ENCODE measurements at regions not wholly inside any gene's neighbourhood (a gene's known extent, or its start where the extent isn't known, plus 50 kb on each side); places are given as distances from the start of the nearest gene placed in this dataset.

DNA sequence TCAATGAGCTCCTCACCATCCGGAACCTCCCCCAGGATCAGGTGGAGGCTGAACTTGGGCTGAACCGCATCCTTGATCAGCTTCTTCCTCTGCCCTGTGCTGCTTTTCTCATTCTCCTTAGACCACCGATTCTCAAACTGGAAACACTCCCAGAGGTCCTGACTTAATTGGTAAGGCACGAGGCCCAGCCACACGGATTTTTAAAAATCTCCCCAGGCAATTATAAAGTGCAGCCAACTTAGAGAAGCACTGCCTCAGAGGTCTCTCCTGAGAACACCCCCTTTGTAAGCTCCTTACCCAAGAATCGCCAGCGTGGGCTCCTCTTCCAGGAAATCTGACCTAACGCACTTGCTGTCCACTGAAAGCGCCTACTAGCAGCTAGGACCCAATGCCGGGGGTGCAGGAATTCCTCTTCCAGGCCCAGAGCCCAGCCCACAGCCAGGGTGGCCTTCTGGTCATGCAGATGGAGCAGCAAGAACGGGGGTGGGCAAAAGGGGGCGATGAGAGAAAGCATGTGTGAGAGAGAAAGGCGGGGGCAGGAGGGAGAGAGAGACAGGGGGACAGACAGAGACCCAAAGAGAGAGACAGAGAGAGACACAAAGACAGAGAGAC lies 66.9 kb upstream of the CACNA1A start:
- Histone ChIP-seq H3K79me2 (ENCODE audit: insufficient read depth, low read length) (no peaks in the 10 kb centered on the region), H3K4me2 (ENCODE audit: low read depth, low read length, poor library complexity, severe bottlenecking) (no peak overlapping the region), H2AFZ (ENCODE audit: low read length) (no peak overlapping the region), H3K9me2 (replicated peaks; ENCODE audit: low read depth, low read length) (no peaks in the 10 kb centered on the region), H3K27me3 (ENCODE audit: insufficient read depth, low read length, poor library complexity, severe bottlenecking) (no peaks in the 10 kb centered on the region), H3K9ac (ENCODE audit: low read depth, low read length, poor library complexity, severe bottlenecking) (no peak overlapping the region), H3K4me3 (ENCODE audit: low read length, poor library complexity, severe bottlenecking) (no peak overlapping the region), H3F3A (ENCODE audit: low read depth) (no peaks in the 10 kb centered on the region), H3K4me1 (ENCODE audit: insufficient read depth, low read length, poor library complexity, severe bottlenecking) (no peaks in the 10 kb centered on the region), H3K9me3 (ENCODE audit: insufficient read depth, low read depth, low read length) (peaks cover 6% of the 10 kb centered on the region; the same call in 1 of the 2 replicates), H3K36me3 (ENCODE audit: insufficient read depth, low read length) (no peaks in the 10 kb centered on the region), H4K20me1 (ENCODE audit: insufficient read depth, low read length, poor library complexity, severe bottlenecking) (no peaks in the 10 kb centered on the region)
- TF ChIP-seq EZH2phosphoT487 (IDR thresholded peaks at IDR 0.05; ENCODE audit: borderline replicate concordance), result no peak
- TF ChIP-seq, protein P1, sequence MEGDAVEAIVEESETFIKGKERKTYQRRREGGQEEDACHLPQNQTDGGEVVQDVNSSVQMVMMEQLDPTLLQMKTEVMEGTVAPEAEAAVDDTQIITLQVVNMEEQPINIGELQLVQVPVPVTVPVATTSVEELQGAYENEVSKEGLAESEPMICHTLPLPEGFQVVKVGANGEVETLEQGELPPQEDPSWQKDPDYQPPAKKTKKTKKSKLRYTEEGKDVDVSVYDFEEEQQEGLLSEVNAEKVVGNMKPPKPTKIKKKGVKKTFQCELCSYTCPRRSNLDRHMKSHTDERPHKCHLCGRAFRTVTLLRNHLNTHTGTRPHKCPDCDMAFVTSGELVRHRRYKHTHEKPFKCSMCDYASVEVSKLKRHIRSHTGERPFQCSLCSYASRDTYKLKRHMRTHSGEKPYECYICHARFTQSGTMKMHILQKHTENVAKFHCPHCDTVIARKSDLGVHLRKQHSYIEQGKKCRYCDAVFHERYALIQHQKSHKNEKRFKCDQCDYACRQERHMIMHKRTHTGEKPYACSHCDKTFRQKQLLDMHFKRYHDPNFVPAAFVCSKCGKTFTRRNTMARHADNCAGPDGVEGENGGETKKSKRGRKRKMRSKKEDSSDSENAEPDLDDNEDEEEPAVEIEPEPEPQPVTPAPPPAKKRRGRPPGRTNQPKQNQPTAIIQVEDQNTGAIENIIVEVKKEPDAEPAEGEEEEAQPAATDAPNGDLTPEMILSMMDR (conservative IDR thresholded peaks at IDR 0.05; ENCODE audit: low read length), result no peak

DNA sequence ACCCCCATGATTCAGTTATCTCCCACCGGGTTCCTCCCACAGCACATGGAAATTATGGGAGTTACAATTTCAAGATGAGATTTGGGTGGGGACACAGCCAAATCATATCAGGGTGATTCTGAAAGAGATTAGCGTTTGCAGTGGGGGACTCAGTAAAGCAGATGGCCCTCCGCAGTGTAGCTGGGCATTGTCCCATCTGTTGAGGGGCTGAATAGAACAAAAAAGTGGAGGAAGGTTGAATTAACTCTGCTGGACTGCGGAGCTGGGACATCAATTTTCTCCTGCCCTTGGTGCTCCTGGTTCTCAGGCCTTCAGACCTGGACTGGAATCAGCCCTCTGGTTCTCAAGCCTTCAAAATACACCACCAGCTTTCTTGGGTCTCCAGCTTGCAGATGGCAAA lies 55.2 kb upstream of the CACNA1A start:
- Histone ChIP-seq H3K9ac (ENCODE audit: low read depth, low read length, poor library complexity, severe bottlenecking) (no peak overlapping the region), H4K20me1 (ENCODE audit: insufficient read depth, low read length, poor library complexity, severe bottlenecking) (no peaks in the 10 kb centered on the region), H3K9me3 (ENCODE audit: insufficient read depth, low read depth, low read length) (no peaks in the 10 kb centered on the region), H3K4me1 (ENCODE audit: insufficient read depth, low read length, poor library complexity, severe bottlenecking) (no peaks in the 10 kb centered on the region), H2AFZ (ENCODE audit: low read length) (no peak overlapping the region), H3F3A (ENCODE audit: low read depth) (no peaks in the 10 kb centered on the region), H3K79me2 (ENCODE audit: insufficient read depth, low read length) (no peaks in the 10 kb centered on the region), H3K4me3 (ENCODE audit: low read length, poor library complexity, severe bottlenecking) (no peak overlapping the region), H3K4me2 (ENCODE audit: low read depth, low read length, poor library complexity, severe bottlenecking) (no peak overlapping the region), H3K27me3 (ENCODE audit: insufficient read depth, low read length, poor library complexity, severe bottlenecking) (no peaks in the 10 kb centered on the region), H3K9me2 (replicated peaks; ENCODE audit: low read depth, low read length) (no peaks in the 10 kb centered on the region), H3K36me3 (ENCODE audit: insufficient read depth, low read length) (no peaks in the 10 kb centered on the region)
- TF ChIP-seq, protein P1 (conservative IDR thresholded peaks at IDR 0.05; ENCODE audit: low read length), result no peak
- no peak for TF ChIP-seq EZH2phosphoT487 (IDR thresholded peaks at IDR 0.05; ENCODE audit: borderline replicate concordance)

DNA sequence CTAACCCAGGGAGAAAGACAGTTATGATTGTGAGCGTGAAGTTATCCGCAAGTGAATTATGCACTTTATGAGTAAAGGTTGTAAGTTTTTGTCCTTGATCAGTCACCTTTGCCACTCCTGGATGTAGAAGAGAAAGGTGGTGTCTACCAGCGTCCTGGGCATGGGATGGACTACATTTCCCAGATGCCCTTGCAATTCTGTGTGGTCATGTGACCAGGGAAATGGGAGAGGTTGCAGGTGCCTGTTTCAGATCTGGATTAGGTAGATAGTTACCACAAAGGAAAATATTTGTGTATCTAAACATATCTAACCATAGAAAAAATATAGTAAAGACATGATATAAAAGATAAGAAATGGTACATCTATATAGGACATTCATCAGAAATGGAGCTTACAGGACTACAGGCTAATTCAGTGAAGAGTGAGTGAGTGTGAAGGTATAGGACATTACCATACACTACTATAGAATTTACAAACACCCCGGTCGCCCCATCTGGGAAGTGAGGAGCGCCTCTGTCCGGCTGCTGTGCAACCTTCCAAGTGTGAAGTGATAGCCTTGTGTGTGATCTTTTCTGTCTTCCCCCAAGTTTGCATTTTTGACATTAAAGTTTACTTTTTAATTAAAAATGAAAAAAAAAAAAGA lies 51.6 kb upstream of the CACNA1A start:
- no peak overlapping the region for H3K9ac ChIP-seq (ENCODE audit: low read depth, low read length, poor library complexity, severe bottlenecking)
- no peak overlapping the region for H3K4me2 ChIP-seq (ENCODE audit: low read depth, low read length, poor library complexity, severe bottlenecking)
- no peaks in the 10 kb centered on the region for H3K27me3 ChIP-seq (ENCODE audit: insufficient read depth, low read length, poor library complexity, severe bottlenecking)
- no peaks in the 10 kb centered on the region for H3K9me3 ChIP-seq (ENCODE audit: insufficient read depth, low read depth, low read length)
- no peaks in the 10 kb centered on the region for H3K79me2 ChIP-seq (ENCODE audit: insufficient read depth, low read length)
- H3K36me3 ChIP-seq (ENCODE audit: insufficient read depth, low read length), result no peaks in the 10 kb centered on the region
- no peaks in the 10 kb centered on the region for H3K9me2 ChIP-seq (replicated peaks; ENCODE audit: low read depth, low read length)
- H3K4me3 ChIP-seq (ENCODE audit: low read length, poor library complexity, severe bottlenecking), result no peak overlapping the region
- H3K4me1 ChIP-seq (ENCODE audit: insufficient read depth, low read length, poor library complexity, severe bottlenecking), result no peaks in the 10 kb centered on the region
- no peaks in the 10 kb centered on the region for H4K20me1 ChIP-seq (ENCODE audit: insufficient read depth, low read length, poor library complexity, severe bottlenecking)
- no peak overlapping the region for H2AFZ ChIP-seq (ENCODE audit: low read length)
- no peaks in the 10 kb centered on the region for H3F3A ChIP-seq (ENCODE audit: low read depth)
- TF ChIP-seq, protein P1 (conservative IDR thresholded peaks at IDR 0.05; ENCODE audit: low read length), result no peak
- TF ChIP-seq EZH2phosphoT487 (IDR thresholded peaks at IDR 0.05; ENCODE audit: borderline replicate concordance), result no peak
